ENCODE measurements at regions not wholly inside any gene's neighbourhood (a gene's known extent, or its start where the extent isn't known, plus 50 kb on each side); places are given as distances from the start of the nearest gene placed in this dataset.

DNA sequence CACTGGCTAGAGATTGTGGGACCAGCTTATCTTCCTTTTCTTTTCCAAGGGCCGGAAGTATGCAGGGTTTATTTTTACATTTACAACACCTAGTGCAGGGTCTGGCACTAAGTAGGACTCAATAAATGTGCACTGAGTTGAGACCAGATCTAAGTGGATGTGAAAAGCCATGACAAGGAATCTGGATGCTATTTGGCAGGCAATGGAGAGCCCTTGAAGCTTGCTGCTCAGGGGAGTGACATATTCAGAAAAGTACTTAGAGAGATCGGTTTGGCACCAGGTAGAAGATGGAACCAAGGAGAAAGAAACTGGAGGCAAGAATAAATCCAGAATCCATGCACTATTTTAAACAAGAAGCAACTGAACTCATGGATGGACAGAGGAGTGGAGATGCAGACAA lies 815.8 kb downstream of the MAFB start:
- Histone ChIP-seq H3K4me2 (ENCODE audit: insufficient read depth, low read length) (no peak overlapping the region), H3K9me1 (replicated peaks; ENCODE audit: control insufficient read depth, extremely low read depth, insufficient read depth, low read length) (no peaks in the 10 kb centered on the region), H3K27me3 (ENCODE audit: control insufficient read depth in 2 of 2, insufficient read depth in 2 of 2, low read length in 2 of 2) (no peaks in the 10 kb centered on the region), H3K4me3 (replicated peaks in 1 of 3; ENCODE audit: insufficient read depth in 1 of 3, low read depth in 1 of 3, low read length in 3 of 3) (no peak overlapping the region), H4K20me1 (replicated peaks; ENCODE audit: control insufficient read depth, extremely low read depth, insufficient read depth, low read length) (no peaks in the 10 kb centered on the region), H3K9ac (replicated peaks; ENCODE audit: extremely low read depth, insufficient read depth, low read length) (no peak overlapping the region), H3K27ac (ENCODE audit: insufficient read depth, low read depth, low read length) (no peak overlapping the region), H2AFZ (ENCODE audit: low read depth, low read length) (no peak overlapping the region), H3K79me2 (ENCODE audit: control insufficient read depth, insufficient read depth, low read length) (no peaks in the 10 kb centered on the region), H3K4me1 (ENCODE audit: control insufficient read depth, extremely low read depth, insufficient read depth, low read length) (peaks cover 2% of the 10 kb centered on the region), H3K9me3 (replicated peaks; ENCODE audit: control insufficient read depth, insufficient read depth, low read length) (no peaks in the 10 kb centered on the region), H3K36me3 (ENCODE audit: control insufficient read depth in 2 of 2, extremely low read depth in 1 of 2, insufficient read depth in 2 of 2, low read length in 2 of 2) (no peaks in the 10 kb centered on the region)
- DNase-seq (ENCODE audit: low read depth, low spot score) (no peak), FAIRE-seq (no peak)
- no TSS peak for BruUV-seq (replicated peaks)
- TF ChIP-seq EZH2 (IDR thresholded peaks at IDR 0.05; ENCODE audit: borderline replicate concordance, low read depth, low read length, severe bottlenecking) (no peak), FOS (IDR thresholded peaks at IDR 0.05; ENCODE audit: borderline replicate concordance, insufficient read depth, low read length) (no peak), GATA2 (IDR thresholded peaks at IDR 0.05; ENCODE audit: insufficient read depth, insufficient read length, low read depth, low read length) (no peak), POLR2AphosphoS5 (IDR thresholded peaks at IDR 0.05; ENCODE audit: insufficient read depth, low read depth, low read length) (no peak), MYC (IDR thresholded peaks at IDR 0.05; ENCODE audit: low read depth, low read length) (no peak), POLR2A (IDR thresholded peaks at IDR 0.05; ENCODE audit: low read depth, low read length) (no peak), JUN (IDR thresholded peaks at IDR 0.05; ENCODE audit: borderline replicate concordance, insufficient read depth, insufficient read length, low read depth) (no peak)
- TF ChIP-seq, protein P1, sequence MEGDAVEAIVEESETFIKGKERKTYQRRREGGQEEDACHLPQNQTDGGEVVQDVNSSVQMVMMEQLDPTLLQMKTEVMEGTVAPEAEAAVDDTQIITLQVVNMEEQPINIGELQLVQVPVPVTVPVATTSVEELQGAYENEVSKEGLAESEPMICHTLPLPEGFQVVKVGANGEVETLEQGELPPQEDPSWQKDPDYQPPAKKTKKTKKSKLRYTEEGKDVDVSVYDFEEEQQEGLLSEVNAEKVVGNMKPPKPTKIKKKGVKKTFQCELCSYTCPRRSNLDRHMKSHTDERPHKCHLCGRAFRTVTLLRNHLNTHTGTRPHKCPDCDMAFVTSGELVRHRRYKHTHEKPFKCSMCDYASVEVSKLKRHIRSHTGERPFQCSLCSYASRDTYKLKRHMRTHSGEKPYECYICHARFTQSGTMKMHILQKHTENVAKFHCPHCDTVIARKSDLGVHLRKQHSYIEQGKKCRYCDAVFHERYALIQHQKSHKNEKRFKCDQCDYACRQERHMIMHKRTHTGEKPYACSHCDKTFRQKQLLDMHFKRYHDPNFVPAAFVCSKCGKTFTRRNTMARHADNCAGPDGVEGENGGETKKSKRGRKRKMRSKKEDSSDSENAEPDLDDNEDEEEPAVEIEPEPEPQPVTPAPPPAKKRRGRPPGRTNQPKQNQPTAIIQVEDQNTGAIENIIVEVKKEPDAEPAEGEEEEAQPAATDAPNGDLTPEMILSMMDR (IDR thresholded peaks at IDR 0.05; ENCODE audit: extremely low read depth in 1 of 2, insufficient read depth in 1 of 2, low read depth in 1 of 2, low read length in 2 of 2), result no peak
- TF ChIP-seq, protein P2, sequence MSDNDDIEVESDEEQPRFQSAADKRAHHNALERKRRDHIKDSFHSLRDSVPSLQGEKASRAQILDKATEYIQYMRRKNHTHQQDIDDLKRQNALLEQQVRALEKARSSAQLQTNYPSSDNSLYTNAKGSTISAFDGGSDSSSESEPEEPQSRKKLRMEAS (IDR thresholded peaks at IDR 0.05; ENCODE audit: insufficient read depth, insufficient read length), result no peak
- ChIA-PET CTCF (interaction anchor here (0.6 to 2.9 kb wide), 32 partner anchors 10 to 1090 kb away, joined by 3 to 157 read pairs (median 5); no protein-coding TSS in a partner anchor), POLR2A (interaction anchor here (1.1 kb wide), 1 partner anchor 604 kb away, joined by 5 read pairs; no protein-coding TSS in a partner anchor)
- intact Hi-C loops (cut with micrococcal nuclease) (no loop called here), dilution Hi-C loops (cut with MboI; ENCODE audit: extremely low pct_ligation_motif_present, low sequenced_read_pairs) (no loop called here)
